ENCODE measurements at regions not wholly inside any gene's neighbourhood (a gene's known extent, or its start where the extent isn't known, plus 50 kb on each side); places are given as distances from the start of the nearest gene placed in this dataset.

DNA sequence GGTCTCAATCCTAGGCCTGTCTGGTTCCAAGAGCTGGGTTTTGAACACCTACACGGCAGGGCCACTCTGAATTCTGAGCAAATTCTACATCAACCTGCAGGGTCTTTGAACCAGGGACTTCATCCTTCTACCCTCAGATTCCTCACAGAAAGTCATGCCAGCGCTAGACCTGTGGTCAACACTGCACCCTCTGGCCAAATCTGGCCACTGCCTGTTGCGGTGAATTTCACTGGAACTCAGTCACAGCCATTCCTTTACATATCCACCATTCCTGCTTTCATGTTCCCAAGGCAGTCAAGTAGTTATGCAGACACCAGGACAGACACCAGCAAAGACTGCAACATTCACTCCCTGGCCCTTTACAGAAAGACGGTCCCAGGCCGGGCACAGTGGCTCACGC is 144.6 kb downstream of the C16orf95 start:
- Mint-ChIP-seq H3K27me3 (ENCODE audit: low read depth in 2 of 2) (peaks cover 0 to 6% of the 10 kb centered on the region in 2 donors), H3K27ac (no peak overlapping the region), H3K4me3 (no peak overlapping the region), H3K9me3 (peaks cover 0 to 2% of the 10 kb centered on the region in 2 donors), H3K36me3 (no peaks in the 10 kb centered on the region), H3K4me1 (no peaks in the 10 kb centered on the region)
- intact Hi-C loops (cut with micrococcal nuclease) = no loop called here
- Histone ChIP-seq H3K4me3 (ENCODE audit: low read length) (no peak overlapping the region), H3K4me1 (ENCODE audit: control insufficient read depth, insufficient read depth, low read length) (no peaks in the 10 kb centered on the region), H3K36me3 (ENCODE audit: control insufficient read depth, insufficient read depth, low read length) (no peaks in the 10 kb centered on the region), H3K27me3 (ENCODE audit: control insufficient read depth, insufficient read depth, low read length) (no peaks in the 10 kb centered on the region), H3K27ac (ENCODE audit: low read length) (no peak overlapping the region), H3K9me3 (ENCODE audit: control insufficient read depth, insufficient read depth, low read length) (no peaks in the 10 kb centered on the region)
- over 99% methylated on average over 6 of the region's 6 CpGs for WGBS (ENCODE audit: insufficient coverage)
- TF ChIP-seq, protein P1, sequence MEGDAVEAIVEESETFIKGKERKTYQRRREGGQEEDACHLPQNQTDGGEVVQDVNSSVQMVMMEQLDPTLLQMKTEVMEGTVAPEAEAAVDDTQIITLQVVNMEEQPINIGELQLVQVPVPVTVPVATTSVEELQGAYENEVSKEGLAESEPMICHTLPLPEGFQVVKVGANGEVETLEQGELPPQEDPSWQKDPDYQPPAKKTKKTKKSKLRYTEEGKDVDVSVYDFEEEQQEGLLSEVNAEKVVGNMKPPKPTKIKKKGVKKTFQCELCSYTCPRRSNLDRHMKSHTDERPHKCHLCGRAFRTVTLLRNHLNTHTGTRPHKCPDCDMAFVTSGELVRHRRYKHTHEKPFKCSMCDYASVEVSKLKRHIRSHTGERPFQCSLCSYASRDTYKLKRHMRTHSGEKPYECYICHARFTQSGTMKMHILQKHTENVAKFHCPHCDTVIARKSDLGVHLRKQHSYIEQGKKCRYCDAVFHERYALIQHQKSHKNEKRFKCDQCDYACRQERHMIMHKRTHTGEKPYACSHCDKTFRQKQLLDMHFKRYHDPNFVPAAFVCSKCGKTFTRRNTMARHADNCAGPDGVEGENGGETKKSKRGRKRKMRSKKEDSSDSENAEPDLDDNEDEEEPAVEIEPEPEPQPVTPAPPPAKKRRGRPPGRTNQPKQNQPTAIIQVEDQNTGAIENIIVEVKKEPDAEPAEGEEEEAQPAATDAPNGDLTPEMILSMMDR (IDR thresholded peaks at IDR 0.05) = no peak
- DNase-seq (no peak), ATAC-seq (no peak)

- Histone ChIP-seq H3K27ac (ENCODE audit: low read length) (no peak overlapping the region), H3K9me3 (ENCODE audit: control insufficient read depth, insufficient read depth, low read length) (no peaks in the 10 kb centered on the region), H3K4me1 (ENCODE audit: control insufficient read depth, insufficient read depth, low read length) (no peaks in the 10 kb centered on the region), H3K36me3 (ENCODE audit: control insufficient read depth, insufficient read depth, low read length) (no peaks in the 10 kb centered on the region), H3K4me3 (ENCODE audit: low read length) (no peak overlapping the region), H3K27me3 (ENCODE audit: control insufficient read depth, insufficient read depth, low read length) (no peaks in the 10 kb centered on the region)
- H3K4me1 Mint-ChIP-seq = no peaks in the 10 kb centered on the region
- no peak overlapping the region for H3K4me3 Mint-ChIP-seq
- intact Hi-C loops (cut with micrococcal nuclease) = no loop called here
- no peak overlapping the region for H3K27ac Mint-ChIP-seq
- ATAC-seq (no peak), DNase-seq (no peak)
- no peaks in the 10 kb centered on the region for H3K9me3 Mint-ChIP-seq
- peaks cover 0 to 10% of the 10 kb centered on the region in 2 donors for H3K27me3 Mint-ChIP-seq (ENCODE audit: low read depth in 2 of 2)
- TF ChIP-seq, protein P1 (IDR thresholded peaks at IDR 0.05) = no peak
- H3K36me3 Mint-ChIP-seq = no peaks in the 10 kb centered on the region
- 81% methylated on average over 10 of the region's 10 CpGs for WGBS (ENCODE audit: insufficient coverage)
Measured at GRCh38 chr16:87173294-87173893, 143.8 kb downstream of the C16orf95 start.

GRCh38 chr16:87174061-87174460 is 143.1 kb downstream of the C16orf95 start:
- no peaks in the 10 kb centered on the region for H3K9me3 ChIP-seq (ENCODE audit: control insufficient read depth, insufficient read depth, low read length)
- no peaks in the 10 kb centered on the region for H3K36me3 Mint-ChIP-seq
- no peaks in the 10 kb centered on the region for H3K9me3 Mint-ChIP-seq
- TF ChIP-seq, protein P1 (IDR thresholded peaks at IDR 0.05) = no peak
- H3K27ac Mint-ChIP-seq = no peak overlapping the region
- no peak overlapping the region for H3K4me3 ChIP-seq (ENCODE audit: low read length)
- peaks cover 0 to 10% of the 10 kb centered on the region in 2 donors for H3K27me3 Mint-ChIP-seq (ENCODE audit: low read depth in 2 of 2)
- H3K27me3 ChIP-seq (ENCODE audit: control insufficient read depth, insufficient read depth, low read length) = no peaks in the 10 kb centered on the region
- WGBS (ENCODE audit: insufficient coverage) = 86% methylated on average over 5 of the region's 5 CpGs
- ATAC-seq (peak in 1 of 3 donors; percentile 28), DNase-seq (no peak)
- no peak overlapping the region for H3K27ac ChIP-seq (ENCODE audit: low read length)
- intact Hi-C loops (cut with micrococcal nuclease) = no loop called here
- no peaks in the 10 kb centered on the region for H3K4me1 Mint-ChIP-seq
- H3K36me3 ChIP-seq (ENCODE audit: control insufficient read depth, insufficient read depth, low read length) = no peaks in the 10 kb centered on the region
- no peaks in the 10 kb centered on the region for H3K4me1 ChIP-seq (ENCODE audit: control insufficient read depth, insufficient read depth, low read length)
- H3K4me3 Mint-ChIP-seq = no peak overlapping the region

DNA sequence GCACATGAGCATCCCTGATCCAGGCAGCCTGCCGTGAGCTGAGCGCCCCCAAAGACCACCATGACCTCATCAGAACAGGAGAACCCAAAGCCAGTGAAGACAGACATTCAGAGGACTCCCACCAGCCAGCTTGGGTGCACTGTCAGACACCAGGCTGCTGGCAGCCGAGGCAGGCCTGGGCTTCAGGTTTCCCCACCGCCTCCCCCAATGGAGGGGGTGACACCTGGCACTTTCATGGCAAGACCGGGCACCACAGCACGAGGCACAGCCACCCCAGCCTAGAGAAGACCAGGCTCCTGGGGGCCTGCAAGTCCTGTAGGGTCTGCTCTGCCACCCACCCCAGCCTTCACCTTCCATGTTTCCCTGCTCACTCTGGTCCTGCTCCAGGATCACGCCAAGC is 140.5 kb downstream of the C16orf95 start:
- WGBS (ENCODE audit: insufficient coverage) = 90% methylated on average over 7 of the region's 7 CpGs
- Histone ChIP-seq H3K27ac (ENCODE audit: low read length) (no peak overlapping the region), H3K27me3 (ENCODE audit: control insufficient read depth, insufficient read depth, low read length) (no peaks in the 10 kb centered on the region), H3K4me3 (ENCODE audit: low read length) (no peak overlapping the region), H3K4me1 (ENCODE audit: control insufficient read depth, insufficient read depth, low read length) (no peaks in the 10 kb centered on the region), H3K36me3 (ENCODE audit: control insufficient read depth, insufficient read depth, low read length) (no peaks in the 10 kb centered on the region), H3K9me3 (ENCODE audit: control insufficient read depth, insufficient read depth, low read length) (no peaks in the 10 kb centered on the region)
- Mint-ChIP-seq H3K27me3 (ENCODE audit: low read depth in 2 of 2) (peaks cover 9 to 10% of the 10 kb centered on the region in 2 donors), H3K27ac (no peak overlapping the region), H3K4me3 (no peak overlapping the region), H3K4me1 (no peaks in the 10 kb centered on the region), H3K9me3 (no peaks in the 10 kb centered on the region), H3K36me3 (no peaks in the 10 kb centered on the region)
- TF ChIP-seq, protein P1 (IDR thresholded peaks at IDR 0.05) = no peak
- ATAC-seq (no peak), DNase-seq (no peak)
- intact Hi-C loops (cut with micrococcal nuclease) = no loop called here

All from natural killer cell (primary cell).